GM18867 (cell line): ENCODE measurements at regions not wholly inside any gene's neighbourhood (a gene's known extent, or its start where the extent isn't known, plus 50 kb on each side); places are given as distances from the start of the nearest gene placed in this dataset.

Experiments used
- ATAC-seq: cut with Tn5 transposase; IDR thresholded peaks from one replicate; pipeline ENCODE4 v1.9.1; 2021; ENCODE audit warnings: mild to moderate bottlenecking, moderate library complexity; ENCODE audit not compliant: unreplicated experiment

GRCh38 chr10:6743291-6743849, 163.3 kb upstream of the PRKCQ start:
- no peak for ATAC-seq

GRCh38 chr10:6741541-6741941, 161.5 kb upstream of the PRKCQ start:
- ATAC-seq, result no peak

DNA sequence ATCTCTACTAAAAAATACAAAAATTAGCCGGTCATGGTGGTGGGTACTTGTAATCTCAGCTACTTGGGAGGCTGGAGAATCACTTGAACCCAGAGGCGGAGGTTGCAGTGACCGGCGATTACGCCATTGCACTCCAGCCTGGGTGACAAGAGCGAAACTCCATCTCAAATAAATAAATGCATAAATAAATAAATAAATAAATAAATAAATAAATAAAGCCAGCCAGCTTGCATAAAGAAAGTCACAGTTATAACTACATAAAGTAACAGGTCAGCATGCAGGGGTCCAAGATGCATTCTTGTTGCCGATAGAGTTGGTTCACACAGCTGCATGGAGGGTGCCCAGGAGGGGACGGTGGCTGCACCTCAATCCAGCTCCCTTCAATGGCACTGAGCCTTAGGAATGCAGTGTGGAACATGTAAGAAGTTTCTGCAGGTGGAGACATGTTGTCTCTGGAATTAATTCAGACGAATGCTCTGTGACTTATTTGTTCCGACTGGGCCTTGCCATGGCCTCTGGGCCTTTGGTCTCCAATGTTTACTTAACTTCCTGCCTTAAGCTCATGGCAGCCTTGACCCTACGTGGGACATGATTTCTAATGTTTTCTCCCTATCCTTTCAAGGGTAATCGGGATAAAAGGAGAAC, 159.6 kb upstream of the PRKCQ start:
- ATAC-seq, result no peak

DNA sequence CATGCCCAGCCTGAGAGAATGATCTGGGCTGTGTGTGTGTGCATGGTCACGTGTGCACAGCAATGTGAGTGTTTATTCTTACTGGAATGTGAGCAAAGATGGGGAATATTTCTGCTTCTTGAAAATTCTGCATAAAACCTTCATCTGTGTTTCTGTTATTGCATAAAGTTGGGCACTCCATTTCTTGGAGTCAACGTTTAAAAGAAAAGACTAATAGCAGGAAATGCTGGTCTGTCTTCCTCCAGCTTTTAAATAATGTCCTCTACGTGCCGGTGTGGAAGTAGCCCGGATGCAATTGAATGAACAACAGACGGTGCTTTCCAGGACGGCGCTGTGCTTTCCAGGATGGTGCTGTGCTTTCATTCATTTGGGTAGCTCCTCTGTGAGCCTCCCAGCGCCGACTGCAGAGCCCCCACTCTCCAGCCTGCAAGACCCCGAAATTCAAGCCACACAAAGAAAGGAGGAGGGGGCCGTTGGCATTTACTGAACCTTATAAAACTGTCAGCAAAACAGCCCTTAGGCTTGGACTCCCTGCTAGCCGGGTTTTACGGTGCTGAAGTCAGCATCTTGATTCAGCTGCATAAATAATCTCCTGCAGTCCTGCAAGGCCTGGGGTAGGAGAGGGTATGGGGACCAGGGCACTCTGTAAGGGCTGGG, 158.2 kb upstream of the PRKCQ start:
- ATAC-seq, result no peak

GRCh38 chr10:6737758-6738111, 157.7 kb upstream of the PRKCQ start:
- ATAC-seq, result no peak

- ATAC-seq, result no peak
These were observed 157.1 kb upstream of the PRKCQ start for GRCh38 chr10:6737080-6737641.

- ATAC-seq, result no peak
These were observed 154.2 kb upstream of the PRKCQ start for GRCh38 chr10:6734286-6734685.

- ATAC-seq, result no peak
These were observed 149.8 kb upstream of the PRKCQ start for GRCh38 chr10:6729861-6730344.

DNA sequence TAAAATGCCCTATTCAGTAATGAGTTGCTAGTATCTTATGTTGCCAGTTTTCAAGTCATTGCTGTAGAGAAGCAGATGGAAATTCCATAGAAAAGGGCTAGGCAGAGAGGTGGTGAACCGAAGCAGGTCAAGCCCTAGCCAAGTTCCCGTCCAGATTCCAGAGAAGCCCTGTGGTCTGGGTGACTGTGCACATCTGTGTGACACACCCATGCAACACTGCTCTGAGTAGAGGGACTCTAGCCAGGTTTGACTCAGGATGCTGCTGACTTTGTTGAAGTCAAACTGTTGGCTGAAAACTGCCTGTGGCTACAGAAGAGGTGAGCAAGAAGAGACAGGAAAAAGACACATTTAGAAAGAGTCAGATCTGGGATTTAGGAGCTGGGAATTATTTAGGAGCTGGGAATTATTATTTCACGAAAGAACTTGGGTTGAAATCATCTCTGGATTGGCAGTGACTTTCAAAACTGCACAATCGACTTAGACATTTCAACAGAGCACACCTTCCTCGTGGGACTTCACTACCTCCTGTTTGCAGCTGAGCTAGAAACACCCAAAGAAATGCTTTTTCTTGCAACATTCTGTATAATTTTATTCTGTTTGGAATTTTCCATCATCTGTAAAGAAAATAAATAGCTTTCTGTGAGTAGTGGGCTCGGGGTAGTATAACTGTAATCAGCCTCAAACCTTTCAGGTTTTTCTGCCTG, 149.1 kb upstream of the PRKCQ start:
- ATAC-seq, result no peak

GRCh38 chr10:6726924-6727323, 146.8 kb upstream of the PRKCQ start:
- ATAC-seq, result no peak

DNA sequence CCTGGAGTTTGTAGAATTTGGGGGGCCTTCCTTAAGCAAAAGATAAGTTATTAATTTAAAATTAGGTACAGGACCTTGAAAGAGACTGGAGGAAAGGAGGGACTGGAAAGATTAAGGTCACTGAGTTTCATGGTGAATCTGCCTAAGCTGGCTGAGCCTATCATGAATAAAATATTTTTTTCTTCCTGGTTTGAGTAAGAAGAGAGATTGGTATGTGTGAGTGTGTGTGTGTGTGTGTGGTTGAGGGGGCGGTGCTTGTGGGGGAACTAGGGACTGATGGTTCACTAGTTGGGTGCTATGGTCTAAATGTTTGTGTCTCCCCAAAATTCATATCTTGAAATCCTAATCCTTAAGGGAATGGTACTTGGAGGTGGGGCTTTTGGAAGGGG, 142.5 kb upstream of the PRKCQ start:
- ATAC-seq, result no peak

DNA sequence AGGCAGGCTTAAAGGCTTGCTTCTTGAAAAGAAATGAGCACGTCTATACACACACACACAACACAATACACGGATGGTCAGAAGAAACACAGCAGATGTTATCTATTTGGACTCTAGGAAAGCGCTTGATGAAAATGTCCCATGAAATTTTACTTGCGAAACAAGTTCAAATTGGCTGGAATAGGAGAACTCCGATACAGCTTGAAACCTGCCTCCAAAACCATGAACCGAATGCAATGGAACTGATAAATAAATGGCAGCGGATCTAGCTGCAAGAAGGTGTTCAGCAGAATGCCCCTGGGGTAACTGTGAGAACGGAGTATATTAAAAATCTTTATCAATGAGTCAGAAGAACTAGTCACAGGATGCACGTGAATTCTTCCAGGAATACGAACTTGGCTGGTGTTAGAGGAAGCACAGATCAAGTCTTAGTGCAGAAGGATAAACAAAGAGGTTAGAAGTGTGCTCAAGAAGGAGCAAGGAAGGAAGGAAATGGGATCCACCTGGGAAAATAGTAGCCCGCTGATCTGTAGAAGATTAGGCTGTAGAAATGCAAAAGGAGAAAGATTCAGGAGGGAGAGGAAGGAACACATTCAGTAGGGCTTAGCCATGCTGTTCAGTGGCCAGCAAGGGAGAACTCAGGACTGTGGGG, 142.0 kb upstream of the PRKCQ start:
- ATAC-seq, result no peak

DNA sequence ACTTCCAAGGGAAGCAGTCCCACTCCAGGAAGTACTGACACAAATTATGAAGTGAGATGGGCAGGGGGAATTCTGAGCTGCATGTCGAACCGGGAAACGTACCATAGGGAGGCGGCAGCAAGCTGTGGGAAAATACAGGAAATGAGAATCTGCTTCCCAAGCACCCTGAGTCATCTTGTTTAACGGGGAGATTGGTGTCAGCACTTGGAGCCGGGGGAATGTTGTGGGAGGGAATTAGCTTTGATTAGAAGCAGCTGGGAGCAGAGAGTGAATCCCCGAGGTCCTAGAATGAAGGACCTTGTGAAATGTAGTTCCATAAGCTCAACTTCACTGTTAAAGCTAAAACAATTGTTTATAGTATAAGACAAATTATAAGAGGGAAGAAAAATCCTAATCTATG, 141.4 kb upstream of the PRKCQ start:
- ATAC-seq, result no peak

DNA sequence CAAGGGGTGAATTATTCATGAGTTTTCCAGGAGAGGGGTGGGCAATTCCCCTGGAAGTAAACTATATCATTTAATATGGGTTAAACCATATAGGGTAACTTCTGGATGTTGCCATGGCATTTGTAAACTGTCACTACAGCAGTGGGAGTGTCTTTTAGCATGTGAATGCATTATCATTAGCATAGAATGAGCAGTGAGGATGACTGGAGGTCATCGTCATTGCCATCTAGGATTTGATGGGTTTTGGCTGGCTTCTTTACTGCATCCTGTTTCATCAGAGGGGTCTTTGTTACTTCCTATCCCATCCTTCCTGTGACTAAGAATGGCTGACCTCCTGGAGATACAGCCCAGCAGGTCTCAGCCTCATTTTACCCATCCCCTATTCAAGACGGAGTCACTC, 139.5 kb upstream of the PRKCQ start:
- ATAC-seq, result no peak

- no peak for ATAC-seq
These were observed 138.5 kb upstream of the PRKCQ start for GRCh38 chr10:6718550-6718949.

- no peak for ATAC-seq
These were observed 136.4 kb upstream of the PRKCQ start for GRCh38 chr10:6716516-6716915.

DNA sequence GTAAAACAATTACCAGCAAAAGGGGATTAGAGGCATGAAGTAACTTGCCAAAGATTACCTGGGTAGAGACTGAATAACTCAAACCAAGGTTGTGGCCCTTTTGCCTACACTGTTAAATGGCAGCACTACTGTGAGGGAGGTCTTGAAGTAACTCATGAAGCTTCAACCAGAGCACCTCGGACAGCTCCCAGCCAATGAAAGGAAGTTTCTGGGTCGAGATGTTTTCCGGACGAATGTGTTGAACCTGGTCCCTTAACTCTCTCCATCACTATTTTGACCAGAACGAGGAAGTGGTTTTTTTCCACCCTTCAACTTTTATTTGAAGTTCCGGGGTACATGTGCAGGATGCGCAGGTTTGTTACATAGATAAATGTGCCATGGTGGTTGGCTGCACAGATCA, 133.6 kb upstream of the PRKCQ start:
- ATAC-seq, result no peak

DNA sequence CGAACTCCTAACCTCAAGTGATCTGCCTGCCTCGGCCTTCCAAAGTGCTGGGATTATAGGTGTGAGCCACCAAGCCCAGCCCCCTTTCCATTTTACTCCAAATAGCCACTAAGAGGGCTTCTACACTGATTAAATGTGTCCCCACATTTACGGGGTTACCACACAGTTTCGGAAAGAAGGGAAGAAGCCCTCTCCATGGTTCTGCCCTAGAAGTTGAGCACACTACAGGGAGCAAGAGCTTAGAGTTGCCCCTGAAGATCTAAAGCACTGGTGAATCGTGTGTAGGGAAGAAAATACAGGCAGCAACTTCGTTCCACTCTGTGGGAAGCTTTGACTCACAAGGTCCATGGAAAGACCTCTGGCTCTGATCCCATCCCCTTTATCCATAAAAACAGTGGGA, 133.0 kb upstream of the PRKCQ start:
- no peak for ATAC-seq

GRCh38 chr10:6711881-6712280, 131.8 kb upstream of the PRKCQ start:
- ATAC-seq, result no peak

DNA sequence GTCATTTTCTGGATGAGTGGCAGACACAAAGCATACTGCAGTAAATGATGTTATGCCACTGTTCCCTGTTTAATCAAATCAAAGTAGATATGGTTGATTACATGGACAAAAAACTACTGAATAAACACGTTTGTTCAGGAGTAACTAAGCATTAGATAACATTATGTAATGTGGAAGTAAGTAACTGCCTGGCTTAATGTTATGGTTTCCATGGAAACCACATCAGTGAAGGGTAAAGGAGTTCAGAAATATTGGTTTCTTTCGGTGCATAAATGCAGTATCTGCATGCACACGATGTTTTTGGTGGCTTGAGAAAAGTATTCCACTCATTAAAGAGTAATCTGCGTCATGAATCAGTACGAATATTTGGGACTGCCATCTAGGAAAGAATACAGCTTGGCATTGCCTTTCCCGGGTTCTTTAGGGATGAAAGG, 131.3 kb upstream of the PRKCQ start:
- ATAC-seq, result no peak

DNA sequence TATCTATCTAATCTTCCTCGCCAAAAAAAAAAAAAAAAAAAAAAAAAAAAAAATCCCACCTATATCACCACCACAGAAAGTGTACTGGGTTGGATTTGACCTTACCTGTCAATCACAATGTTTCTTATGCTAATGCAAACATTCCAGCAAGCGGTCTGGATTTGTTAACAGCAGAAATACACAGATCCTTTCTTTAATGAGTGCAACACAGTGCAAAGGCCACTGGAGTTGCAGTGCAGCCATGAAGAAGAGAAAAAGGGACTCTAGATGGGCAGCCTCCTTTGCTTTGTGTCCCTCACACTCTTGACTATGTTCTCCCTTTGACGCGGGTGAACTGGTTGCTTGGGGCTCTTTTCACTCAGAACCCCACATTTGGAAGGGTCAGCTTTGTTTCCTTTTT, 127.3 kb upstream of the PRKCQ start:
- no peak for ATAC-seq
